ENCODE measurements at regions not wholly inside any gene's neighbourhood (a gene's known extent, or its start where the extent isn't known, plus 50 kb on each side); places are given as distances from the start of the nearest gene placed in this dataset.

GRCh38 chr2:156930423-156930822 is 327.1 kb upstream of the GALNT5 start:
- in situ Hi-C loops (cut with MboI; ENCODE audit: low sequenced_read_pairs), result no loop called here
- no CpG with 5 or more reads among the region's 2 CpGs for WGBS, 2 experiments (ENCODE audit: extremely low coverage in 2 of 2, insufficient read length in 1 of 2)
- H3K9ac ChIP-seq (ENCODE audit: low read depth, low read length), result no peak overlapping the region

More at GRCh38 chr2:156930423-156930822, 327.1 kb upstream of the GALNT5 start:
- H4K8ac ChIP-seq (ENCODE audit: low read depth in 2 of 2, low read length in 2 of 2), result no peak overlapping the region
- no peaks in the 10 kb centered on the region for H3K27me3 ChIP-seq (ENCODE audit: control insufficient read depth, insufficient read depth, low read length)
- POLR2A ChIA-PET (ENCODE audit: unreplicated experiment), result no interaction called here
- no peaks in the 10 kb centered on the region for H3K36me3 ChIP-seq (ENCODE audit: control insufficient read depth, insufficient read depth, low read length)
- H3K27ac ChIP-seq (ENCODE audit: insufficient read depth, low read length), result no peak overlapping the region
- no peak for ATAC-seq (ENCODE audit: low read depth)
- H3K4me1 ChIP-seq (ENCODE audit: control insufficient read depth, insufficient read depth, low read length), result no peaks in the 10 kb centered on the region
- no peak overlapping the region for H2AK9ac ChIP-seq (replicated peaks; ENCODE audit: low read depth, low read length, poor library complexity)
- no peak overlapping the region for H3K4me3 ChIP-seq (ENCODE audit: insufficient read depth, low read depth, low read length)
- H3K79me1 ChIP-seq (ENCODE audit: low read depth in 1 of 2, low read length in 2 of 2), result no peaks in the 10 kb centered on the region
- H3K9me1 ChIP-seq (ENCODE audit: insufficient read depth, low read length), result no peaks in the 10 kb centered on the region
- no peaks in the 10 kb centered on the region for H4K20me1 ChIP-seq (ENCODE audit: insufficient read depth, low read length)
- dilution Hi-C loops (cut with HindIII; ENCODE audit: low sequenced_read_pairs, unreplicated experiment) (no loop called here), intact Hi-C loops (cut with micrococcal nuclease) (no loop called here)
- no peak overlapping the region for H2BK120ac ChIP-seq (ENCODE audit: low read depth, low read length)
- H4K5ac ChIP-seq (ENCODE audit: low read depth, low read length), result no peak overlapping the region
- no peak overlapping the region for H3K18ac ChIP-seq (ENCODE audit: low read depth, low read length)
- no peak overlapping the region for H3K4ac ChIP-seq (ENCODE audit: low read depth, low read length)
- no peak overlapping the region for H3K23ac ChIP-seq (ENCODE audit: low read depth, low read length)
- no peak for TF ChIP-seq ELK1 (IDR thresholded peaks at IDR 0.05; ENCODE audit: borderline replicate concordance, low read depth, low read length)
- TF ChIP-seq CTCF (conservative IDR thresholded peaks at IDR 0.05; ENCODE audit: low read depth, low read length), result no peak
- TF ChIP-seq MAFK (IDR thresholded peaks at IDR 0.05; ENCODE audit: low read depth, low read length), result no peak
- TF ChIP-seq POLR2A (IDR thresholded peaks at IDR 0.05; ENCODE audit: low read depth, low read length), result no peak
- no peak for TF ChIP-seq MXI1 (IDR thresholded peaks at IDR 0.05; ENCODE audit: borderline replicate concordance, low read depth, low read length)
- no peak for TF ChIP-seq RCOR1 (IDR thresholded peaks at IDR 0.05; ENCODE audit: insufficient replicate concordance, low read length)
- no peak for TF ChIP-seq NFE2L2 (IDR thresholded peaks at IDR 0.05; ENCODE audit: low read depth, low read length)
- TF ChIP-seq CHD1 (IDR thresholded peaks at IDR 0.05; ENCODE audit: low read depth, low read length), result no peak
- no peak overlapping the region for H2BK15ac ChIP-seq (ENCODE audit: low read depth, low read length)
- no peak overlapping the region for H2BK5ac ChIP-seq (ENCODE audit: low read depth, low read length, poor library complexity, severe bottlenecking)
- H2BK20ac ChIP-seq (ENCODE audit: low read depth, low read length), result no peak overlapping the region
- H2AFZ ChIP-seq (replicated peaks; ENCODE audit: low read length, poor library complexity), result no peak overlapping the region
- no peak overlapping the region for H3K4me2 ChIP-seq (ENCODE audit: low read depth, low read length)
- H3K56ac ChIP-seq (ENCODE audit: extremely low read depth, insufficient read depth, low read length), result no peak overlapping the region
- H3K9me3 ChIP-seq (ENCODE audit: control insufficient read depth, insufficient read depth, low read length), result no peaks in the 10 kb centered on the region
- CTCF ChIA-PET, result no interaction called here
- no peak overlapping the region for H2AK5ac ChIP-seq (ENCODE audit: low read depth, low read length)
- no peak for DNase-seq
- BruUV-seq (replicated peaks), result no TSS peak
- H3K14ac ChIP-seq (replicated peaks; ENCODE audit: low read depth, low read length), result no peak overlapping the region
- no peak overlapping the region for H4K91ac ChIP-seq (ENCODE audit: insufficient read depth, low read depth, low read length)

Data from IMR-90 (cell line).